OCI-LY7 (cell line): ENCODE measurements at regions not wholly inside any gene's neighbourhood (a gene's known extent, or its start where the extent isn't known, plus 50 kb on each side); places are given as distances from the start of the nearest gene placed in this dataset.

ENCODE experiments used
- EZH2phosphoT487 ChIP-seq: fragments of 200-600 bp; sonication (generic); IDR thresholded peaks from 2 replicates; pipeline ENCODE4 v1.6.1; 2018; ENCODE audit warnings: low read depth, borderline replicate concordance, mild to moderate bottlenecking, mixed run types, antibody characterized with exemption, low read length, moderate library complexity, mixed read lengths
- TF ChIP-seq, protein P1 (sequence below): fragments of 200-600 bp; sonication (generic); conservative IDR thresholded peaks from 2 replicates; pipeline ENCODE4 v1.5.1; 2014; ENCODE audit warnings: mild to moderate bottlenecking, antibody characterized with exemption, low read length, moderate library complexity, mixed read lengths

DNA sequence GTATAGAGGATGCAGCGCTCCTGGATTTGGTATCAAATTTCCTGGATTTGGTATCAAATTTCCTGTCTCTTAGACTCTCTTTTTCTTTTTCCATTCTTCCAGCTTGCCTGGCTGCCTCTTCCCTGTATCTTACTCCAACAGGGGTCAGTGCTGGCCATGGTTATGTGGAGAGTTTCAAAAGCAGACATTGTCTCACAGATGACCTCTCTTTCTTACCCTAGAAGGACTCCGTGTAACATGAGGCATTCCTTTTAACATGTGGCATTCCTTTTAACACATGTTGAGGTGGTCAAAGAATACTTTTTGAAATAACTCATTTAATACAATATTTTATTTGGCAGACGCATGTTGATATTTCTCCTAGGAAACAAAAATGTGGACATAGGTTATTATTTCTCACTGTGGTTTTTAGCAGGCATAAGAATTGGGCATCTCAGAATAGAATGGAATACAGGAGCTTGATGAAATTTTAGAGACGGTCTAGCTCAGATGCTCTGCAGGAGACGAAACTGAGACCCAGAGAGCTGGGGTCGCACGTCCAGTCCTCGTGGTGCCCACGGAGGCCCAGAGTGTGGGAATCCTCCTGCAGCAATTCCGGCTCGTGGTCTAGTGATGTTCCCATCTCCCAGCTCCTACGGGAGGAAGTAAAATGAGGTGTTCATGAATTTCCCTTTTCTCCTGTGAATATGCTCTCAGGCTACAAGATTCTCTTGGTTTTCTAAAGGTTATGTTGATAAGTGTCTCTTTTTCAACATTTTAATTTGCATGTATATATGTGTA is 59.6 kb upstream of the PITRM1 start:
- TF ChIP-seq, protein P1, sequence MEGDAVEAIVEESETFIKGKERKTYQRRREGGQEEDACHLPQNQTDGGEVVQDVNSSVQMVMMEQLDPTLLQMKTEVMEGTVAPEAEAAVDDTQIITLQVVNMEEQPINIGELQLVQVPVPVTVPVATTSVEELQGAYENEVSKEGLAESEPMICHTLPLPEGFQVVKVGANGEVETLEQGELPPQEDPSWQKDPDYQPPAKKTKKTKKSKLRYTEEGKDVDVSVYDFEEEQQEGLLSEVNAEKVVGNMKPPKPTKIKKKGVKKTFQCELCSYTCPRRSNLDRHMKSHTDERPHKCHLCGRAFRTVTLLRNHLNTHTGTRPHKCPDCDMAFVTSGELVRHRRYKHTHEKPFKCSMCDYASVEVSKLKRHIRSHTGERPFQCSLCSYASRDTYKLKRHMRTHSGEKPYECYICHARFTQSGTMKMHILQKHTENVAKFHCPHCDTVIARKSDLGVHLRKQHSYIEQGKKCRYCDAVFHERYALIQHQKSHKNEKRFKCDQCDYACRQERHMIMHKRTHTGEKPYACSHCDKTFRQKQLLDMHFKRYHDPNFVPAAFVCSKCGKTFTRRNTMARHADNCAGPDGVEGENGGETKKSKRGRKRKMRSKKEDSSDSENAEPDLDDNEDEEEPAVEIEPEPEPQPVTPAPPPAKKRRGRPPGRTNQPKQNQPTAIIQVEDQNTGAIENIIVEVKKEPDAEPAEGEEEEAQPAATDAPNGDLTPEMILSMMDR, result no peak
- TF ChIP-seq EZH2phosphoT487, result no peak
